ENCODE measurements at regions not wholly inside any gene's neighbourhood (a gene's known extent, or its start where the extent isn't known, plus 50 kb on each side); places are given as distances from the start of the nearest gene placed in this dataset.

DNA sequence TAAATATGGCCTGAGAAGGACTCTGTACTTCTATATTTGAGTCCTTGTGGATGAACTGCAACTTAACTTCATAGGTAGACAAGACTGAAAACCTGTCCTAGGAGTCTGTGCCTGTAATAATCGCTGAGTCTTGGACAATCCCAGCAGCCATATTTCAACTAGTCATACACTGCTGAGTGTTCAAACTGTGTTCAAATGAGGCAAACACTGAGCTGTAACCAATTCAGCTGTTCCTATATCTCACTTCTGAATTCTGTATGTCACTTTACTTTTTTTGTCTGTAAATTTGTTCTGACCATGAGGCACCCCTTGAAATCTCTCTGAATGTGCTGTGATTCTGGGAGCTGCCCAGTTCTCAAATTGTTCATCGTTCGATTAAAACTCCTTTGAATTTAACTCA is 72.4 kb downstream of the FOXF2 start:
- TF ChIP-seq CTCF (IDR thresholded peaks at IDR 0.05): no peak
- H3K27me3 ChIP-seq (ENCODE audit: control insufficient read depth, insufficient read depth, low read length): no peaks in the 10 kb centered on the region
- no peak overlapping the region for H3K4me3 ChIP-seq (ENCODE audit: low read depth, low read length)
- no peaks in the 10 kb centered on the region for H3K4me1 ChIP-seq
- H3K79me2 ChIP-seq: no peaks in the 10 kb centered on the region
- H3K9ac ChIP-seq: no peak overlapping the region
- H2AFZ ChIP-seq: no peak overlapping the region
- H3K9me3 ChIP-seq (ENCODE audit: control insufficient read depth, low read length): no peaks in the 10 kb centered on the region
- no peak overlapping the region for H3K27ac ChIP-seq
- H3K36me3 ChIP-seq (ENCODE audit: control insufficient read depth, insufficient read depth, low read length): no peaks in the 10 kb centered on the region
- no peak overlapping the region for H3K4me2 ChIP-seq (ENCODE audit: low read length)

DNA sequence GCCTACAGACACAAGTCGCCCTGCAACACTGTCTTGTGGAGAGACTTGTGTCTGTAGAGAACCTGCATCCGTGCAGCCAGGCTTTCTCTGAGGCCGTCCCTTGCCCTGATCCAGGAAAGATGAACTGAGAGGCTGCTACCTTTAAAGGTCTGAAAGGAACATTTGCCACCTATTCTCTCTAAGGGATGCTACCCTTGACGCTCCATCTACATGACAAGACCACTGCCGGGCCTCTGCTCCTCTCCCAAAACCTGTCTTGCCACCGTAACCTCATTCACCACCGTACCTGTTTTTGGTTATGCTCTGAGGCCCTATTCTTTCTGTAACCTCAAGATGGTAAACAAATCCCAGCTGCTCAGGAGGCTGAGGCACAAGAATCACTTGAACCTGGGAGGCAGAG is 73.9 kb downstream of the FOXF2 start:
- TF ChIP-seq CTCF (IDR thresholded peaks at IDR 0.05): no peak
- no peak overlapping the region for H3K4me3 ChIP-seq (ENCODE audit: low read depth, low read length)
- H3K79me2 ChIP-seq: no peaks in the 10 kb centered on the region
- H3K4me1 ChIP-seq: no peaks in the 10 kb centered on the region
- no peak overlapping the region for H3K4me2 ChIP-seq (ENCODE audit: low read length)
- no peak overlapping the region for H3K27ac ChIP-seq
- H3K9me3 ChIP-seq (ENCODE audit: control insufficient read depth, low read length): no peaks in the 10 kb centered on the region
- H3K9ac ChIP-seq: no peak overlapping the region
- H3K27me3 ChIP-seq (ENCODE audit: control insufficient read depth, insufficient read depth, low read length): no peaks in the 10 kb centered on the region
- no peak overlapping the region for H2AFZ ChIP-seq
- no peaks in the 10 kb centered on the region for H3K36me3 ChIP-seq (ENCODE audit: control insufficient read depth, insufficient read depth, low read length)

DNA sequence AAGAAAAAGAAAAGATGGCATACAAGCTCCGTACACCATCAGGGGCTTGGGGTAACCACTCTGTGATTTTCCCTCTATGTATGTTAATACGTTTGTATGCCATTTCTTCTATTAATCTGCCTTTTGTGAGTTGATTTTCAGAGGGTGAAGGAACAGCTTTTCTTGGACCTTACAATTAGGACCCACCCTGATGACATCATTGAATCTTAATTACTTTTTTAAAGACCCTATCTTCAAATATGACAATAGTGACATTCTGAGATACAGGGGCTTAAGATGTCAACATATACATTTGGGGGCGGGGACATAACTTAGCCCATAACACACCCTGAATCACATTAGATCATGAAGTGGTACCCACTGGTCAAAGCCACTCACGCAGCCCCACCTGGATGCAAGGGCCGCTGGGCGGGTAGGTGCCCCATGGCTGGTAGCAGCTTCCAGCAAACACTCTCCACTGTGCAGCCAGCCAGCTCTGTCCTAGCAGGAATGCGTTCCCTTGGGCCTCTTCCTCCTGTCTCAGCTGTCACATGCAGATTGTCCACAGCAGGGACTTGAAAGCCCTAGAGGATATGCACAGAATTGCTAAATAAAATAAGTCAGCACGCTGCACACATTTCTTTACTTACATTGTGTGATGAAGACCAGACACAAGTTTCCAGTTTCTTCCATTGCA is 74.5 kb downstream of the FOXF2 start:
- Histone ChIP-seq H3K36me3 (ENCODE audit: control insufficient read depth, insufficient read depth, low read length) (no peaks in the 10 kb centered on the region), H3K9me3 (ENCODE audit: control insufficient read depth, low read length) (no peaks in the 10 kb centered on the region), H3K9ac (no peak overlapping the region), H2AFZ (no peak overlapping the region), H3K4me1 (no peaks in the 10 kb centered on the region), H3K4me3 (ENCODE audit: low read depth, low read length) (no peak overlapping the region), H3K27me3 (ENCODE audit: control insufficient read depth, insufficient read depth, low read length) (no peaks in the 10 kb centered on the region), H3K79me2 (no peaks in the 10 kb centered on the region), H3K27ac (no peak overlapping the region), H3K4me2 (ENCODE audit: low read length) (no peak overlapping the region)
- TF ChIP-seq CTCF (IDR thresholded peaks at IDR 0.05): no peak

DNA sequence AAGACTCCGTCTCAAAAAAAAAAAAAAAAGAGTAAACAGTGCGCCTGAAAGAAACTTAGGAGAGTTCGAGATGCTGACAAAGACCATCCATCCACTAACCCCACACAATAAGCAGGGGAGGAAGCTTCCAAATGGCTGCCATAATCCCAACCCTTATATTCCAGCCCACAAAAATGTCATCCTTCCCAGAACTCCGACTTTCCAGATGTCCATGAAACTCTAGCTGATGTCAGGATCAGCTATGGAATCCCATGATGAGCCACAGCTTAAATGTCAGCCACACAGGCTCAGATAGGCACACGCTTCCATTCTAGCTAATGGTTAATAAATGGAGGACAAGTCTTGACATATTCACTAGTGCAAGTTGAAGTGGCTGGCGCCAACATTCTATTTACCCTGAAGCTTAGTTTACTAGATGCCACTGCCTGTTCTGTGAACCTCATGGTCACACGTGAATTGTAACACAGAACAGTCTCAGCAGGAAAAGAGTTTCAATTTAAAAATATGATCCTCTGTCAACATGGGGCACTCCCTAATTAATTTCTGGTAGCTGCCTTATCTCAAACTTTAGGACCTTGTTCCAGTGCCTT is 75.5 kb downstream of the FOXF2 start:
- Histone ChIP-seq H3K9ac (no peak overlapping the region), H3K36me3 (ENCODE audit: control insufficient read depth, insufficient read depth, low read length) (no peaks in the 10 kb centered on the region), H3K79me2 (no peaks in the 10 kb centered on the region), H3K27ac (no peak overlapping the region), H3K4me1 (no peaks in the 10 kb centered on the region), H2AFZ (no peak overlapping the region), H3K4me2 (ENCODE audit: low read length) (no peak overlapping the region), H3K4me3 (ENCODE audit: low read depth, low read length) (no peak overlapping the region), H3K27me3 (ENCODE audit: control insufficient read depth, insufficient read depth, low read length) (no peaks in the 10 kb centered on the region), H3K9me3 (ENCODE audit: control insufficient read depth, low read length) (no peaks in the 10 kb centered on the region)
- TF ChIP-seq CTCF (IDR thresholded peaks at IDR 0.05): no peak

DNA sequence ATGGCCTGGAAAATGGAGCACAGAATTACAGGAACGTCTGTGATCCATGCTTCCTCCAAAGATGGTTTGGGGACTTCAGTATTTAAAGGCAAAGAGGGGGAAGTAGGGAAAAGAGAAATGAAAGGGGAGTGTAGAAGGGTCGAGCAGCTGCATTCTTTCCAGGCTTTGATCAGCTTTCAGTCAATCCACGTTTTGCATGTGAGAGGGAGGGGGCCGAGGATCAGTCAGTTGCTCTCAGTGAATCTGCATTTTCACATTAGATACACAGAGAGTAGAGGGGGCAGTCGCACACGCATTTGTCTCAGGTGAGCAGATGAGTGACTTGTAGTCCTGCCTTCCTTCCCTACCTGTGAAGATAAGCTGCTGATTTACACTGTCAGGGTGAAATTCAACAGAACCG is 78.8 kb downstream of the FOXF2 start:
- Histone ChIP-seq H3K4me3 (ENCODE audit: low read depth, low read length) (no peak overlapping the region), H3K79me2 (no peaks in the 10 kb centered on the region), H3K9ac (no peak overlapping the region), H3K4me1 (no peaks in the 10 kb centered on the region), H3K27ac (no peak overlapping the region), H3K4me2 (ENCODE audit: low read length) (no peak overlapping the region), H3K27me3 (ENCODE audit: control insufficient read depth, insufficient read depth, low read length) (no peaks in the 10 kb centered on the region), H3K9me3 (ENCODE audit: control insufficient read depth, low read length) (no peaks in the 10 kb centered on the region), H3K36me3 (ENCODE audit: control insufficient read depth, insufficient read depth, low read length) (no peaks in the 10 kb centered on the region), H2AFZ (no peak overlapping the region)
- TF ChIP-seq CTCF (IDR thresholded peaks at IDR 0.05): no peak

All from parathyroid adenoma (tissue), 2 donors.